ENCODE measurements at regions not wholly inside any gene's neighbourhood (a gene's known extent, or its start where the extent isn't known, plus 50 kb on each side); places are given as distances from the start of the nearest gene placed in this dataset.

GRCh38 chr14:82878951-82879350 is 1345.3 kb upstream of the SEL1L start:
- TF ChIP-seq CTCF (IDR thresholded peaks at IDR 0.05) (no peak), POLR2A (IDR thresholded peaks at IDR 0.05) (no peak), POLR2AphosphoS5 (IDR thresholded peaks at IDR 0.05) (no peak), EP300 (IDR thresholded peaks at IDR 0.05; ENCODE audit: low read depth) (no peak)
- intact Hi-C loops (cut with DNase I; ENCODE audit: low total_unique reads), result no loop called here
- 73 to 76% methylated on average over 3 of the region's 3 CpGs for WGBS, 2 donors (ENCODE audit: low coverage in 1 of 2)

GRCh38 chr14:82879949-82880535 is 1346.4 kb upstream of the SEL1L start:
- no peaks in the 10 kb centered on the region for H3K4me1 ChIP-seq
- no peaks in the 10 kb centered on the region for H3K9me3 ChIP-seq
- intact Hi-C loops (cut with DNase I; ENCODE audit: low total_unique reads) (no loop called here), in situ Hi-C loops (cut with MboI; ENCODE audit: low pct_ligation_motif_present in 1 of 4, low pct_unique_long_range_greater_than_20kb in 1 of 4, low sequenced_read_pairs in 3 of 4) (no loop called here)
- H3K36me3 ChIP-seq, result no peaks in the 10 kb centered on the region
- H3K27ac ChIP-seq, result no peak overlapping the region
- TF ChIP-seq POLR2AphosphoS5 (IDR thresholded peaks at IDR 0.05) (no peak), POLR2A (IDR thresholded peaks at IDR 0.05) (no peak), CTCF (IDR thresholded peaks at IDR 0.05) (no peak), EP300 (IDR thresholded peaks at IDR 0.05; ENCODE audit: low read depth) (no peak)
- no peak overlapping the region for H3K4me3 ChIP-seq
- WGBS, 2 donors (ENCODE audit: low coverage in 1 of 2), result 65 to 69% methylated on average over 5 of the region's 5 CpGs
- H3K27me3 ChIP-seq, result no peaks in the 10 kb centered on the region
- DNase-seq, result no peak

More at GRCh38 chr14:82878951-82879350, 1345.3 kb upstream of the SEL1L start:
- no peak for DNase-seq
- no peaks in the 10 kb centered on the region for H3K9me3 ChIP-seq
- in situ Hi-C loops (cut with MboI; ENCODE audit: low pct_ligation_motif_present in 1 of 4, low pct_unique_long_range_greater_than_20kb in 1 of 4, low sequenced_read_pairs in 3 of 4), result no loop called here
- H3K27ac ChIP-seq, result no peak overlapping the region
- no peaks in the 10 kb centered on the region for H3K27me3 ChIP-seq
- no peaks in the 10 kb centered on the region for H3K4me1 ChIP-seq
- H3K4me3 ChIP-seq, result no peak overlapping the region
- H3K36me3 ChIP-seq, result no peaks in the 10 kb centered on the region

GRCh38 chr14:82886670-82887069 is 1353.0 kb upstream of the SEL1L start:
- WGBS, 2 donors (ENCODE audit: low coverage in 1 of 2), result 50 to 69% methylated on average over 1 of the region's 1 CpG
- DNase-seq, result no peak
- in situ Hi-C loops (cut with MboI; ENCODE audit: low pct_ligation_motif_present in 1 of 4, low pct_unique_long_range_greater_than_20kb in 1 of 4, low sequenced_read_pairs in 3 of 4) (no loop called here), intact Hi-C loops (cut with DNase I; ENCODE audit: low total_unique reads) (no loop called here)
- H3K36me3 ChIP-seq, result no peaks in the 10 kb centered on the region
- no peak overlapping the region for H3K27ac ChIP-seq
- no peaks in the 10 kb centered on the region for H3K27me3 ChIP-seq
- TF ChIP-seq CTCF (IDR thresholded peaks at IDR 0.05) (no peak), POLR2AphosphoS5 (IDR thresholded peaks at IDR 0.05) (no peak), POLR2A (IDR thresholded peaks at IDR 0.05) (no peak), EP300 (IDR thresholded peaks at IDR 0.05; ENCODE audit: low read depth) (no peak)
- no peaks in the 10 kb centered on the region for H3K4me1 ChIP-seq
- H3K9me3 ChIP-seq, result no peaks in the 10 kb centered on the region
- H3K4me3 ChIP-seq, result no peak overlapping the region

GRCh38 chr14:82889701-82890100 is 1356.0 kb upstream of the SEL1L start:
- in situ Hi-C loops (cut with MboI; ENCODE audit: low pct_ligation_motif_present in 1 of 4, low pct_unique_long_range_greater_than_20kb in 1 of 4, low sequenced_read_pairs in 3 of 4), result no loop called here
- Histone ChIP-seq H3K36me3 (no peaks in the 10 kb centered on the region), H3K9me3 (no peaks in the 10 kb centered on the region), H3K4me1 (no peaks in the 10 kb centered on the region), H3K4me3 (no peak overlapping the region), H3K27me3 (no peaks in the 10 kb centered on the region), H3K27ac (no peak overlapping the region)
- intact Hi-C loops (cut with DNase I; ENCODE audit: low total_unique reads), result no loop called here
- TF ChIP-seq EP300 (IDR thresholded peaks at IDR 0.05; ENCODE audit: low read depth), result no peak
- TF ChIP-seq POLR2AphosphoS5 (IDR thresholded peaks at IDR 0.05), result no peak
- no peak for TF ChIP-seq POLR2A (IDR thresholded peaks at IDR 0.05)
- TF ChIP-seq CTCF (IDR thresholded peaks at IDR 0.05), result no peak
- DNase-seq, result no peak

All from transverse colon (tissue), 4 donors.